Parathyroid adenoma (tissue), 2 donors: ENCODE measurements at regions not wholly inside any gene's neighbourhood (a gene's known extent, or its start where the extent isn't known, plus 50 kb on each side); places are given as distances from the start of the nearest gene placed in this dataset.

Experiments used
- H2AFZ ChIP-seq: fragments of 300-600 bp; sonication (generic); one replicate; pipeline ENCODE4 v1.7.0; 2017; ENCODE audit warnings: antibody characterized with exemption, mild to moderate bottlenecking
- H3K27ac ChIP-seq: fragments of 300-600 bp; sonication (generic); one replicate; pipeline ENCODE4 v1.7.0; 2017
- H3K27me3 ChIP-seq: fragments of 300-600 bp; sonication (generic); one replicate; pipeline ENCODE4 v1.7.0; 2017; ENCODE audit warnings: low read length; ENCODE audit not compliant: control insufficient read depth, insufficient read depth
- H3K36me3 ChIP-seq: fragments of 300-600 bp; sonication (generic); one replicate; pipeline ENCODE4 v1.7.0; 2017; ENCODE audit warnings: low read length; ENCODE audit not compliant: control insufficient read depth, insufficient read depth
- H3K4me1 ChIP-seq: fragments of 300-600 bp; sonication (generic); one replicate; pipeline ENCODE4 v1.7.0; 2017; ENCODE audit warnings: control low read depth
- H3K4me2 ChIP-seq: fragments of 300-600 bp; sonication (generic); one replicate; pipeline ENCODE4 v1.7.0; 2017; ENCODE audit warnings: low read length
- H3K4me3 ChIP-seq: fragments of 300-600 bp; sonication (generic); one replicate; pipeline ENCODE4 v1.7.0; 2017; ENCODE audit warnings: low read depth, low read length
- H3K79me2 ChIP-seq: fragments of 300-600 bp; sonication (generic); one replicate; pipeline ENCODE4 v1.7.0; 2017; ENCODE audit warnings: control low read depth
- H3K9ac ChIP-seq: fragments of 300-600 bp; sonication (generic); one replicate; pipeline ENCODE4 v1.7.0; 2017; ENCODE audit warnings: mild to moderate bottlenecking
- H3K9me3 ChIP-seq: fragments of 300-600 bp; sonication (generic); one replicate; pipeline ENCODE4 v1.7.0; 2017; ENCODE audit warnings: low read length; ENCODE audit not compliant: control insufficient read depth
- TF ChIP-seq, protein P1 (sequence below): fragments of 300-600 bp; sonication (generic); IDR thresholded peaks from one replicate; pipeline ENCODE4 v1.7.0; 2017; ENCODE audit warnings: antibody characterized with exemption, mild to moderate bottlenecking
- donor health status: primary hyperparathyroidism.

DNA sequence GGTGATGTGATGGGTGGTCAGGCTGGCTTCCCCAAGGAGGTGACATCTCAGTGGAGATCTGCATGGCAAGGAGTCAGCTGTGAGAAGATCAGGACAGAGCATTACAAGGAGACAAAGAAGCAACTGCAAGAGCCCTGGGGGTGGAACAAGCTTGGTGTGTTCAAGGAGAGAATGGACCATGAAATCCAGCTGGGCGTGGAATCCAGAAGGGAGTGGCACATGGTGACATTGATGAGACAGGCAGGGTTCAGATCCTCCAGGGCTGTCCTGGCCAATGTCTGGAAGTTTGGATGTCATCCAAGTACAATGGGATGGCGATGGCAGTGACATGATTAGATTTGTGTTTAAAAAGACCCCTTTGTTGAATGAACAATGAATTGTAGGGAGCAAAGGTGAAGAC is 175.6 kb downstream of the MACROH2A1 start:
- no peaks in the 10 kb centered on the region for H3K4me1 ChIP-seq
- H2AFZ ChIP-seq = no peak overlapping the region
- no peaks in the 10 kb centered on the region for H3K27me3 ChIP-seq
- H3K36me3 ChIP-seq = no peaks in the 10 kb centered on the region
- no peaks in the 10 kb centered on the region for H3K9me3 ChIP-seq
- no peak overlapping the region for H3K27ac ChIP-seq
- no peak overlapping the region for H3K4me2 ChIP-seq
- H3K9ac ChIP-seq = no peak overlapping the region
- TF ChIP-seq, protein P1, sequence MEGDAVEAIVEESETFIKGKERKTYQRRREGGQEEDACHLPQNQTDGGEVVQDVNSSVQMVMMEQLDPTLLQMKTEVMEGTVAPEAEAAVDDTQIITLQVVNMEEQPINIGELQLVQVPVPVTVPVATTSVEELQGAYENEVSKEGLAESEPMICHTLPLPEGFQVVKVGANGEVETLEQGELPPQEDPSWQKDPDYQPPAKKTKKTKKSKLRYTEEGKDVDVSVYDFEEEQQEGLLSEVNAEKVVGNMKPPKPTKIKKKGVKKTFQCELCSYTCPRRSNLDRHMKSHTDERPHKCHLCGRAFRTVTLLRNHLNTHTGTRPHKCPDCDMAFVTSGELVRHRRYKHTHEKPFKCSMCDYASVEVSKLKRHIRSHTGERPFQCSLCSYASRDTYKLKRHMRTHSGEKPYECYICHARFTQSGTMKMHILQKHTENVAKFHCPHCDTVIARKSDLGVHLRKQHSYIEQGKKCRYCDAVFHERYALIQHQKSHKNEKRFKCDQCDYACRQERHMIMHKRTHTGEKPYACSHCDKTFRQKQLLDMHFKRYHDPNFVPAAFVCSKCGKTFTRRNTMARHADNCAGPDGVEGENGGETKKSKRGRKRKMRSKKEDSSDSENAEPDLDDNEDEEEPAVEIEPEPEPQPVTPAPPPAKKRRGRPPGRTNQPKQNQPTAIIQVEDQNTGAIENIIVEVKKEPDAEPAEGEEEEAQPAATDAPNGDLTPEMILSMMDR = no peak
- no peak overlapping the region for H3K4me3 ChIP-seq
- no peaks in the 10 kb centered on the region for H3K79me2 ChIP-seq

DNA sequence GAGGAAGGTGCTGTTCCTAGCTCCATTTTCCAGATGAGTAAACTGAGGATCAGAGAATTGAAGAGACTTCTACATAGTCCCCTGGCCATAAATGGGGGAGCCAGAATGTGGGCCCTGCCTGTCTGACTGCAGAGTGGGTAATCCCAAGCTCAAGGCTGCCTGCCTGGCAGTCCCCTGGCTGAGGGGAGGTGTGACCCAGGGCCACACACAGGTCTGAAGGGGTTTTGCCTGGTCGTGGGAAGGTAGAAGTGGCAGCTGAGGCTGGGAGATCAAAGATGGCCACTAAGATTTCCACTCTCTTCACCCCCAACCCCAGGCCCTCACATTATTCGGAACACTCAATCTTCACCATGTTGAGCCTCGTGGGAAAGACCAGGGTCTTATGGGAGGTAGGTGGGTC is 176.3 kb downstream of the MACROH2A1 start:
- Histone ChIP-seq H3K9ac (no peak overlapping the region), H3K4me2 (no peak overlapping the region)
- TF ChIP-seq, protein P1 = no peak

DNA sequence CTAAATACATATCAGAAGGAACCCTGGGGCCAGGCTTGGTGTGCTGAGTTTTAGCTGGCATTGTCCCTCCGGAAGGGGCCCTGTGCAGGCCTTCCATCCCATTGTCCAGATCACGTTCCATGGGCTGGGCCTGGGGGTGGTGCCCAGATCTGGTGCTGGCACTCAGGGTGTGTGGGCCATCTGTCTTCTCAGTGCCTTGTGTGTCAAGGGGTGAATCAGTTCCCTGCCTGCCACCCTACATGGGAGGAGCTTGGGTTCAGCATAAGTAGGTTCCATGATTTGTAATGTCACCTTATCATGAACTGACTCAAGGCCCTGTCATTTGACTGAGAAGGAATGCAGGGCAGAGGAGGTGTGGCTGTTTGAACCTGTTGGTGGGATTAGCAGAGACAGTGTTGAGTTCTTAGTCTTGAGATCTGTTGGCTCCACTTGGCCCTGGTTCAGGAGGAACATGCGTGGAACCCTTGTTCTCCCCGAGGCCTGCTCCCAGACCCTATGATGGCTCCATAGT is 176.8 kb downstream of the MACROH2A1 start:
- Histone ChIP-seq H3K27ac (no peak overlapping the region), H2AFZ (no peak overlapping the region), H3K27me3 (no peaks in the 10 kb centered on the region), H3K79me2 (no peaks in the 10 kb centered on the region), H3K36me3 (no peaks in the 10 kb centered on the region), H3K4me1 (no peaks in the 10 kb centered on the region), H3K9me3 (no peaks in the 10 kb centered on the region), H3K9ac (no peak overlapping the region), H3K4me2 (no peak overlapping the region), H3K4me3 (no peak overlapping the region)
- TF ChIP-seq, protein P1 = no peak

More for the DNA sequence above, 176.3 kb downstream of the MACROH2A1 start:
- no peaks in the 10 kb centered on the region for H3K9me3 ChIP-seq
- H3K4me1 ChIP-seq = no peaks in the 10 kb centered on the region
- H3K4me3 ChIP-seq = no peak overlapping the region
- no peak overlapping the region for H3K27ac ChIP-seq
- no peaks in the 10 kb centered on the region for H3K36me3 ChIP-seq
- no peaks in the 10 kb centered on the region for H3K27me3 ChIP-seq
- H3K79me2 ChIP-seq = no peaks in the 10 kb centered on the region
- H2AFZ ChIP-seq = no peak overlapping the region

DNA sequence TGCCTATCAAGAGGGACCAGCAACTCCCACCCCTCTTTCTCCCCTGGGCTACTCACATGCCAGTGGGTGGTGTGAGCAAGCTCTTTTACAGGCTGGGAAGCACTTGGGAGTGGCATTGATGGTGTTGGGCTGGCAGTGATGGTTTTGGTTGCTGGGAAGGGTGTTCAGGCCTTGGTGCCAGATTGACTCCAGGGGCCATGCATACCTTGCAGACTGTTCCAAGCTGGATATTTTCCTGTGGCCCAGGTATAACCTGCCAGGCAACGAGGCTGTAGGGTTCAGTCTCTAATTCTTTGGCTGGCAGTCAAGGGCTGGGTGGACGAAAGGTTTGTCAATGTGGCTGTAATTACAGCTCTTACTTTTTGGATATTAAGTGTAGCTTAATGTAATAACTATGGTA is 177.3 kb downstream of the MACROH2A1 start:
- TF ChIP-seq, protein P1 = no peak
- no peaks in the 10 kb centered on the region for H3K27me3 ChIP-seq

DNA sequence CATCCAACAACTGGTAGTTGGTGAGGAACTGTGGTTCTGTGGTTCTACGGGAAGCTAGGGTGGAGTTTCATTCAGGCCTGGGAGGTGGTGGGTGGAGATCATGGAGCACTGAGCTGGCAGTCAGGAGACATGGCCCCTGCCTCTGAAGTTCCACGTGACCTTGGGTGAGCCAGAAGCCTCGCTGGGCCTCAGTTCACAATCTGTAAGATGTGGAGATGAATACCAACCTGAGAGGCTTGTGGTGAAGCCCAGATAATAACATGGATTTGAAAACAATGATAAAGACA is 177.9 kb downstream of the MACROH2A1 start:
- no peak overlapping the region for H3K9ac ChIP-seq
- H3K27me3 ChIP-seq = no peaks in the 10 kb centered on the region
- H3K9me3 ChIP-seq = no peaks in the 10 kb centered on the region
- no peaks in the 10 kb centered on the region for H3K4me1 ChIP-seq
- no peaks in the 10 kb centered on the region for H3K79me2 ChIP-seq
- no peak overlapping the region for H3K27ac ChIP-seq
- H3K4me2 ChIP-seq = no peak overlapping the region
- TF ChIP-seq, protein P1 = no peak
- no peak overlapping the region for H2AFZ ChIP-seq
- H3K4me3 ChIP-seq = no peak overlapping the region
- no peaks in the 10 kb centered on the region for H3K36me3 ChIP-seq

More for the DNA sequence above, 177.3 kb downstream of the MACROH2A1 start:
- H3K4me2 ChIP-seq = no peak overlapping the region
- H3K4me1 ChIP-seq = no peaks in the 10 kb centered on the region
- no peaks in the 10 kb centered on the region for H3K36me3 ChIP-seq
- H3K79me2 ChIP-seq = no peaks in the 10 kb centered on the region
- no peak overlapping the region for H2AFZ ChIP-seq
- no peak overlapping the region for H3K9ac ChIP-seq
- H3K9me3 ChIP-seq = no peaks in the 10 kb centered on the region
- no peak overlapping the region for H3K27ac ChIP-seq
- no peak overlapping the region for H3K4me3 ChIP-seq
